Thoracic aorta (tissue), 2 donors: ENCODE measurements at regions not wholly inside any gene's neighbourhood (a gene's known extent, or its start where the extent isn't known, plus 50 kb on each side); places are given as distances from the start of the nearest gene placed in this dataset.
"Not testable (repeated sequence)": the region's sequence is repeated elsewhere in the genome, so short reads cannot be mapped to it uniquely, and the experiment has no call there.

ENCODE experiments used
- ATAC-seq: fragments of 150-250 bp; one replicate; pipeline ENCODE4 v1.8.0; 2017; ENCODE audit warnings: low read depth; ENCODE audit not compliant: insufficient number of reproducible peaks, low FRiP score
- DNase-seq: peaks from one replicate; pipeline ENCODE4 v3.0.0-alpha.2; 2020; ENCODE audit warnings: low spot score
- H3K27ac ChIP-seq, 2 donors: fragments of 200-600 bp; sonication (generic); 1 replicate in 1 of 2; 2 replicates in 1 of 2; pipeline ENCODE4 v1.5.1; 2016; ENCODE audit warnings: mild to moderate bottlenecking in 2 of 2, moderate library complexity in 2 of 2
- H3K27me3 ChIP-seq: fragments of 200-600 bp; sonication (generic); replicated peaks from 2 replicates; pipeline ENCODE4 v1.6.0; 2016; ENCODE audit warnings: mild to moderate bottlenecking; ENCODE audit not compliant: insufficient read depth
- H3K36me3 ChIP-seq: fragments of 200-600 bp; sonication (generic); one replicate; pipeline ENCODE4 v1.5.1; 2016
- H3K4me1 ChIP-seq, 2 donors: fragments of 200-600 bp; sonication (generic); 1 replicate in 1 of 2; 2 replicates in 1 of 2; pipeline versions ENCODE4 v1.5.1 to v1.6.0; 2016; ENCODE audit warnings: low read depth in 2 of 2, mild to moderate bottlenecking in 1 of 2; ENCODE audit not compliant: control insufficient read depth in 1 of 2
- H3K4me3 ChIP-seq: fragments of 200-600 bp; sonication (generic); 2 replicates; pipeline ENCODE4 v1.5.1; 2016; ENCODE audit warnings: mild to moderate bottlenecking
- H3K9me3 ChIP-seq: fragments of 200-600 bp; sonication (generic); 2 replicates; pipeline ENCODE4 v1.5.1; 2016
- TF ChIP-seq, protein P1 (sequence below): fragments of 200-600 bp; sonication (generic); IDR thresholded peaks from one replicate; pipeline ENCODE4 v1.5.1; 2019; ENCODE audit warnings: antibody characterized with exemption

DNA sequence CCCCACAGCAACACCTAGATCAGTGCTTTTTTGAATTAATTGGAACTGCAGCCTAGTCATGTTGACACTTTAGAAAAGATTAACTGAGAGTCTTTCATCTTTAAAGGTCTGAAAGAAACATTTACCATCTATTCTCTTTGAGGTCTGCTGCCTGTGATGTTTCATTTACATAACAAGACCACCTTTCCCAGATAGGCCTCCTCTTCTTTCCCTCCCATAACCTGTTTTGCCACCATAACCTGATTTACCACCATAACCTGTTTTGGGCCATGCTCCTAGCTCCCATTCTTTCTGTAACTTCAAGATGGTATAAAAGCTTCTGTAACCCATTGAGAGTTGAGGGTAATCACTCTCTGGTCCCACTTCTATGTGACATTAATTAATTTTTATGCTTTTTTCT, 320.8 kb downstream of the PCDH20 start:
- H3K36me3 ChIP-seq: no peaks in the 10 kb centered on the region
- no peak overlapping the region for H3K4me3 ChIP-seq
- no peaks in the 10 kb centered on the region for H3K27me3 ChIP-seq
- H3K9me3 ChIP-seq: no peaks in the 10 kb centered on the region
- TF ChIP-seq, protein P1, sequence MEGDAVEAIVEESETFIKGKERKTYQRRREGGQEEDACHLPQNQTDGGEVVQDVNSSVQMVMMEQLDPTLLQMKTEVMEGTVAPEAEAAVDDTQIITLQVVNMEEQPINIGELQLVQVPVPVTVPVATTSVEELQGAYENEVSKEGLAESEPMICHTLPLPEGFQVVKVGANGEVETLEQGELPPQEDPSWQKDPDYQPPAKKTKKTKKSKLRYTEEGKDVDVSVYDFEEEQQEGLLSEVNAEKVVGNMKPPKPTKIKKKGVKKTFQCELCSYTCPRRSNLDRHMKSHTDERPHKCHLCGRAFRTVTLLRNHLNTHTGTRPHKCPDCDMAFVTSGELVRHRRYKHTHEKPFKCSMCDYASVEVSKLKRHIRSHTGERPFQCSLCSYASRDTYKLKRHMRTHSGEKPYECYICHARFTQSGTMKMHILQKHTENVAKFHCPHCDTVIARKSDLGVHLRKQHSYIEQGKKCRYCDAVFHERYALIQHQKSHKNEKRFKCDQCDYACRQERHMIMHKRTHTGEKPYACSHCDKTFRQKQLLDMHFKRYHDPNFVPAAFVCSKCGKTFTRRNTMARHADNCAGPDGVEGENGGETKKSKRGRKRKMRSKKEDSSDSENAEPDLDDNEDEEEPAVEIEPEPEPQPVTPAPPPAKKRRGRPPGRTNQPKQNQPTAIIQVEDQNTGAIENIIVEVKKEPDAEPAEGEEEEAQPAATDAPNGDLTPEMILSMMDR: no peak
- no peaks in the 10 kb centered on the region for H3K4me1 ChIP-seq
- H3K27ac ChIP-seq: no peak overlapping the region
- ATAC-seq (no peak), DNase-seq (no peak)

DNA sequence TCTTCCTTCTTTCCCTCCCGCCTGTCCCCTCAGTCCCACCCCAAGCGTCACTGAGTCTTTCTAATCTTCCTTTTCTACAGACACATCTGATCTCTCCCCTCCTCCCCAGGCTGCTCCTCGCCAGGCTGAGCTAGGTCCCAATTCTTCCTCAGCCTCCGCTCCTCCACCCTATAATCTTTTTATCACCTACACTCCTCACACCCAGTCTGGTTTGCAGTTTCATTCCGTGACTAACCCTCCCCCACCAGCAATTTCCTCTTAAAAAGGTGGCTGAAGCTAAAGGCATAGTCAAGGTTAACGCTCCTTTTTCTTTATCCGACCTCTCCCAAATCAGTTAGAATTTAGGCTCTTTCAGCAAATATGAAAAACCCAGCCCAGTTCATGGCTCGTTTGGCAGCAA, 325.8 kb downstream of the PCDH20 start:
- ATAC-seq, H3K4me1 ChIP-seq: not testable (repeated sequence)

DNA sequence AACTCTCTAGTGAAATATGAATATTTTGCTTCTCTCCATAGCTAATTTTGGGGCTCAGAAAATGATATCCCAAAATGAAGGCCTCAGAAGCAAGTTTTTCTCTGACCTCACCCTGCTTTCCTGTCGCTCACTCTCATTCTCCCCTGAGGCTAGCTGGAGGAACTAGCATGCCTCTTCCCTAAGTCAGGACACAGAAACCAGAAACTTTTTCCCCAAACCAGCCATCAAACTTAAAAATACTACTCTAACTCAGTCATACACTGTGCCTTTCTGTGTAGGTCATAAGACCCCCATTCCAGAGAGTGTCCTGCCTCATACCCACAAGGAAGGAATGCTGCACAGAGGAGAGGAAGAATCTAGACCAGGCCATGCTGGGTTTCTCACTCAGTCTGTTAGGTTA, 329.6 kb downstream of the PCDH20 start:
- no peaks in the 10 kb centered on the region for H3K27me3 ChIP-seq
- H3K27ac ChIP-seq: no peak overlapping the region
- no peaks in the 10 kb centered on the region for H3K4me1 ChIP-seq
- no peak for DNase-seq
- no peak for ATAC-seq
- H3K4me3 ChIP-seq: no peak overlapping the region
- TF ChIP-seq, protein P1: no peak
- no peaks in the 10 kb centered on the region for H3K9me3 ChIP-seq
- no peaks in the 10 kb centered on the region for H3K36me3 ChIP-seq

More for the DNA sequence above, 325.8 kb downstream of the PCDH20 start:
- H3K4me3 ChIP-seq, DNase-seq, H3K27me3 ChIP-seq, H3K36me3 ChIP-seq, H3K9me3 ChIP-seq, H3K27ac ChIP-seq: not testable (repeated sequence)

DNA sequence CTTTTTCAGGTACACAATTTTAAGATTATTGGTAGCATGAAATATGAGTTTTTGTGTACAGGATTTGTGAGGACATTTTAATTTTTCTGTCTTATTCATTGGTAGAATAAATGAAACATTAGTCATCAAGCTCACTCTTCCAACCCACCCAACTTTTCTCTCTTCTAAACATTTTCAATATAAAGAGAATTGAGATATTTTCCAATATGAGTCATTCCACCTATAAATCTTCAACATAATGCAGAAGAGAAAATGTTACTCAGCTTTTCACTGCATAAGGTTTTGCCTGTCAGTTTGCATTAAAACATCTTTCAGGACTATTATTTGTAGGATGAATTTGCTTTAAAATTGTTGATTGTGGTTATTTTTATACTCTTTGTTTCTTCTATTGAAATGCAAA, 330.7 kb downstream of the PCDH20 start:
- H3K27ac ChIP-seq: no peak overlapping the region
- no peaks in the 10 kb centered on the region for H3K27me3 ChIP-seq
- no peak overlapping the region for H3K4me3 ChIP-seq
- ATAC-seq (no peak), DNase-seq (no peak)
- H3K4me1 ChIP-seq: no peaks in the 10 kb centered on the region
- no peaks in the 10 kb centered on the region for H3K9me3 ChIP-seq
- no peaks in the 10 kb centered on the region for H3K36me3 ChIP-seq
- TF ChIP-seq, protein P1: no peak

DNA sequence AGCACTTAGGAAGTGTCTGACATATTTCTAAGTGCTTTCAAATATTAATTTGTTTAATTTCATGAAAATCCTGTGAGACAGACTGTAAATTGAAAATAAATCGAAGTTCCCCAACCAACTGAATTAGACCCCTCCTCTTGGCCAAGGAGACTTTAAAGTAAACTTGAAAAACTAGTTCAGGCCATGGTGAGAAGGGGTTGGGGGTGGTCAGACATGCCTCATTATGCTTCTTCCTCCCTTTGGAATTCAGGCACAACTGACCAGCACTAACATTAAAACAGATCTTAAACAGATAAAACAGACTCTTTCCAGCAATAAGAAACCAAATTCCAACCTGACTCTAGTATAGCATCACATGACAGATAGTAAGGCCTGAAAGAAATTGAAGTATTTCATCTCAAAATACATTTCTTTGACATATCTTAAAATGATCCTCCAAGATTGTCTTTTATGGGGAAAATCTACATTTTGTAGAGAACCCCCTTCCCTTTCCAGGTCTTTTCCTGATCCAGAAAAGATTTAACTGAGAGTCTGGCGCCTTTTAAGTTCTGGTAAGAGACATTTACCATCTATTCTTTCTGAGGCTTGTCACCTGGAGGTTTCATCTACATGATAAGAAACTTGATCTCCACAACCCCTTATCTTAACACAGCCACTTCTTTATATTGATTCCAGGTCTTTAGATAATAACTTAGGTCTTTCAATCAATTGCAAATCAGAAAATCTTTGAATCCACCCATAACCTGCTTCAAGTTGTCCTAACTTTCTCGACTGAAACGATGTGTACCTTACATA, 336.5 kb downstream of the PCDH20 start:
- Histone ChIP-seq H3K36me3 (no peaks in the 10 kb centered on the region), H3K27ac (no peak overlapping the region), H3K4me1 (no peaks in the 10 kb centered on the region), H3K9me3 (no peaks in the 10 kb centered on the region), H3K27me3 (no peaks in the 10 kb centered on the region), H3K4me3 (no peak overlapping the region)
- TF ChIP-seq, protein P1: no peak
- DNase-seq: no peak
- ATAC-seq: no peak

DNA sequence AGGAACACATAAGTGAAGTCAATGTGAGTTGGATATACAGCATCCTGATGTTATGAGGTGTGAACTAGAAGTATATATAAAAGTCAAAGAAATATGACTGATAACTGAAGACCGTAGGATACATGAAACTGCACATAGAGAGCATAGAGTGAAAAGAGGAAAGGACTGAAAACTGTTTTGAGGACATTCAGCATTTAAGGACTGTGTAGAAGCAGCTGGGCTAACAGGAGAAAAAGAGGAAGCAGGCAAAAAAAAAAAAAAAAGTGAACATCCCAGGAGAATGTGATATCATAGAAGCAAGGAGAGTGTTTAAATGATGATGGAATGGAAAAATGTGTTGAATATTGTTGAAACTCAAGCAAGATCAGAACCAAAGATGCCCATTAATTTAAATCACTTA, 363.5 kb downstream of the PCDH20 start:
- Histone ChIP-seq H3K4me1 (no peaks in the 10 kb centered on the region), H3K27me3 (no peaks in the 10 kb centered on the region), H3K27ac (no peak overlapping the region), H3K9me3 (no peaks in the 10 kb centered on the region), H3K4me3 (no peak overlapping the region), H3K36me3 (no peaks in the 10 kb centered on the region)
- TF ChIP-seq, protein P1: no peak
- ATAC-seq (no peak), DNase-seq (no peak)
